ENCODE measurements at regions not wholly inside any gene's neighbourhood (a gene's known extent, or its start where the extent isn't known, plus 50 kb on each side); places are given as distances from the start of the nearest gene placed in this dataset.

- peaks cover 11% of the 10 kb centered on the region for H3K36me3 Mint-ChIP-seq
- DNase-seq (ENCODE audit: low spot score in 2 of 2, unreplicated experiment in 2 of 2): no peak
- no peaks in the 10 kb centered on the region for H3K27me3 Mint-ChIP-seq (ENCODE audit: low read depth)
- H3K4me1 Mint-ChIP-seq: peaks cover 49% of the 10 kb centered on the region
- no peak overlapping the region for H3K4me3 Mint-ChIP-seq
- peak overlapping the region; percentile 70 for H3K27ac Mint-ChIP-seq
- peaks cover 8% of the 10 kb centered on the region for H3K9me3 Mint-ChIP-seq
- TF ChIP-seq CTCF (IDR thresholded peaks at IDR 0.05; ENCODE audit: unreplicated experiment): no peak
These were observed 248.0 kb downstream of the SMARCA2 start for GRCh38 chr9:2263111-2263510.

GRCh38 chr9:2263665-2264064, 248.5 kb downstream of the SMARCA2 start:
- no peak for TF ChIP-seq CTCF (IDR thresholded peaks at IDR 0.05; ENCODE audit: unreplicated experiment)
- H3K27ac Mint-ChIP-seq: peak overlapping the region; percentile 60
- no peaks in the 10 kb centered on the region for H3K27me3 Mint-ChIP-seq (ENCODE audit: low read depth)
- H3K9me3 Mint-ChIP-seq: peaks cover 8% of the 10 kb centered on the region
- H3K4me1 Mint-ChIP-seq: peaks cover 49% of the 10 kb centered on the region
- no peak overlapping the region for H3K4me3 Mint-ChIP-seq
- no peak for DNase-seq (ENCODE audit: low spot score in 2 of 2, unreplicated experiment in 2 of 2)
- H3K36me3 Mint-ChIP-seq: peaks cover 11% of the 10 kb centered on the region

- H3K27me3 Mint-ChIP-seq (ENCODE audit: low read depth): no peaks in the 10 kb centered on the region
- H3K9me3 Mint-ChIP-seq: peaks cover 8% of the 10 kb centered on the region
- no peak for TF ChIP-seq CTCF (IDR thresholded peaks at IDR 0.05; ENCODE audit: unreplicated experiment)
- H3K4me3 Mint-ChIP-seq: no peak overlapping the region
- H3K36me3 Mint-ChIP-seq: peaks cover 11% of the 10 kb centered on the region
- no peak for DNase-seq (ENCODE audit: low spot score in 2 of 2, unreplicated experiment in 2 of 2)
- peaks cover 49% of the 10 kb centered on the region for H3K4me1 Mint-ChIP-seq
- no peak overlapping the region for H3K27ac Mint-ChIP-seq
These were observed 248.9 kb downstream of the SMARCA2 start for GRCh38 chr9:2264081-2264480.

- H3K36me3 Mint-ChIP-seq: peaks cover 11% of the 10 kb centered on the region
- H3K4me1 Mint-ChIP-seq: peaks cover 29% of the 10 kb centered on the region
- no peaks in the 10 kb centered on the region for H3K27me3 Mint-ChIP-seq (ENCODE audit: low read depth)
- peak overlapping the region; percentile 68 for H3K27ac Mint-ChIP-seq
- DNase-seq (ENCODE audit: low spot score in 2 of 2, unreplicated experiment in 2 of 2): no peak
- no peak for TF ChIP-seq CTCF (IDR thresholded peaks at IDR 0.05; ENCODE audit: unreplicated experiment)
- peaks cover 12% of the 10 kb centered on the region for H3K9me3 Mint-ChIP-seq
- no peak overlapping the region for H3K4me3 Mint-ChIP-seq
These were observed 252.1 kb downstream of the SMARCA2 start for GRCh38 chr9:2267181-2267745.

DNA sequence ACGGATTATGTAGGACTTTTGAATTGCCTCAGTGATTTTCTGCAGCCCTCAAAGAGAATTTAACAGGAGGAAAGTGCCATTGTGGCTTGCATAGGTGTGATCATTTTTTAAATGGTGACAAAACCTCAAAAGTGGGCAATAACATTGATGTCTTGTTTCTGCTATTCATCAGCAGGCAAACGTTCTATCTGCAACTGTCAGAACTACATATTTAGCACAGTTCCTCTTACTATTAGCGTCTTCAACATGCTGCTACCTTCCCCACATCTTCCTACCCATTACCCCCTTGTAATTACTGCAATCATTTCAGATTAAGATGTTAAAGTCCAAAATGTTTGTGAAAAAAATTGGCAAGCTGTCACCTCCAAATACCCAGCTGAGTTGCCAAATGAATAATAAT, 254.6 kb downstream of the SMARCA2 start:
- no peak overlapping the region for H3K4me3 Mint-ChIP-seq
- H3K27ac Mint-ChIP-seq: no peak overlapping the region
- H3K4me1 Mint-ChIP-seq: peaks cover 13% of the 10 kb centered on the region
- H3K9me3 Mint-ChIP-seq: peaks cover 4% of the 10 kb centered on the region
- no peak for TF ChIP-seq CTCF (IDR thresholded peaks at IDR 0.05; ENCODE audit: unreplicated experiment)
- H3K27me3 Mint-ChIP-seq (ENCODE audit: low read depth): no peaks in the 10 kb centered on the region
- DNase-seq (ENCODE audit: low spot score in 2 of 2, unreplicated experiment in 2 of 2): no peak
- peaks cover 1% of the 10 kb centered on the region for H3K36me3 Mint-ChIP-seq

- TF ChIP-seq CTCF (IDR thresholded peaks at IDR 0.05; ENCODE audit: unreplicated experiment): no peak
These were observed 255.4 kb downstream of the SMARCA2 start for GRCh38 chr9:2270565-2270964.

More at GRCh38 chr9:2270565-2270964, 255.4 kb downstream of the SMARCA2 start:
- Mint-ChIP-seq H3K9me3 (peaks cover 4% of the 10 kb centered on the region), H3K27me3 (ENCODE audit: low read depth) (no peaks in the 10 kb centered on the region), H3K4me1 (peaks cover 14% of the 10 kb centered on the region), H3K27ac (no peak overlapping the region), H3K36me3 (no peaks in the 10 kb centered on the region), H3K4me3 (no peak overlapping the region)
- DNase-seq (ENCODE audit: low spot score in 2 of 2, unreplicated experiment in 2 of 2): no peak
